GM18867 (cell line): ENCODE measurements at regions not wholly inside any gene's neighbourhood (a gene's known extent, or its start where the extent isn't known, plus 50 kb on each side); places are given as distances from the start of the nearest gene placed in this dataset.
"Not testable (repeated sequence)": the region's sequence is repeated elsewhere in the genome, so short reads cannot be mapped to it uniquely, and the experiment has no call there.

Experiments
- ATAC-seq: cut with Tn5 transposase; IDR thresholded peaks from one replicate; pipeline ENCODE4 v1.9.1; 2021; ENCODE audit warnings: mild to moderate bottlenecking, moderate library complexity; ENCODE audit not compliant: unreplicated experiment

- no peak for ATAC-seq
Observed at GRCh38 chr10:31173752-31174151, 142.1 kb upstream of the ZNF438 start.

GRCh38 chr10:31179091-31179680 is 139.8 kb upstream of the ZEB1 start:
- no peak for ATAC-seq

- no peak for ATAC-seq
Observed at GRCh38 chr10:31186225-31187000, 132.6 kb upstream of the ZEB1 start.

GRCh38 chr10:31187182-31187581 is 131.8 kb upstream of the ZEB1 start:
- no peak for ATAC-seq

GRCh38 chr10:31187607-31188210 is 131.3 kb upstream of the ZEB1 start:
- ATAC-seq, result no peak

- no peak for ATAC-seq
Observed at GRCh38 chr10:31188792-31189406, 130.1 kb upstream of the ZEB1 start.

GRCh38 chr10:31190488-31190887 is 128.5 kb upstream of the ZEB1 start:
- ATAC-seq, result no peak

GRCh38 chr10:31192475-31192874 is 126.5 kb upstream of the ZEB1 start:
- no peak for ATAC-seq

- ATAC-seq, result no peak
Observed at GRCh38 chr10:31194986-31195385, 124.0 kb upstream of the ZEB1 start.

GRCh38 chr10:31197886-31198285 is 121.1 kb upstream of the ZEB1 start:
- ATAC-seq, result no peak

- ATAC-seq, result no peak
Observed at GRCh38 chr10:31204090-31204489, 114.9 kb upstream of the ZEB1 start.

GRCh38 chr10:31207636-31208035 is 111.4 kb upstream of the ZEB1 start:
- no peak for ATAC-seq

- no peak for ATAC-seq
Observed at GRCh38 chr10:31209478-31209877, 109.5 kb upstream of the ZEB1 start.

GRCh38 chr10:31210190-31210589 is 108.8 kb upstream of the ZEB1 start:
- no peak for ATAC-seq

GRCh38 chr10:31213959-31214358 is 105.1 kb upstream of the ZEB1 start:
- no peak for ATAC-seq

- no peak for ATAC-seq
Observed at GRCh38 chr10:31215052-31215451, 104.0 kb upstream of the ZEB1 start.

- ATAC-seq, result no peak
Observed at GRCh38 chr10:31219306-31219705, 99.7 kb upstream of the ZEB1 start.

GRCh38 chr10:31228780-31229179 is 90.2 kb upstream of the ZEB1 start:
- not testable (repeated sequence) for ATAC-seq

- ATAC-seq, result no peak
Observed at GRCh38 chr10:31239961-31240360, 79.1 kb upstream of the ZEB1 start.

- peak; percentile 43 for ATAC-seq
Observed at GRCh38 chr10:31242902-31243301, 76.1 kb upstream of the ZEB1 start.

- ATAC-seq, result not testable (repeated sequence)
Observed at GRCh38 chr10:31251118-31251517, 67.9 kb upstream of the ZEB1 start.

- ATAC-seq, result no peak
Observed at GRCh38 chr10:31253237-31253636, 65.8 kb upstream of the ZEB1 start.
